Right lobe of liver (tissue), 6 donors: ENCODE measurements at regions not wholly inside any gene's neighbourhood (a gene's known extent, or its start where the extent isn't known, plus 50 kb on each side); places are given as distances from the start of the nearest gene placed in this dataset.
A peak's percentile ranks its signal among the peaks of the same experiment; 100 is the strongest.

ENCODE experiments used
- ATAC-seq, 4 donors: fragments of 200-7000 bp; cut with Tn5 transposase; one replicate each; pipeline ENCODE4 v1.9.1; 2020; ENCODE audit warnings: mild to moderate bottlenecking in 4 of 4, moderate library complexity in 4 of 4
- DNase-seq, 3 donors: peaks; one replicate each; pipeline ENCODE4 v3.0.0-alpha.2; 2020
- H3K27ac ChIP-seq, 3 donors: fragments of 200-600 bp; one replicate each; pipeline ENCODE4 v1.8.0; 2022
- H3K27me3 ChIP-seq, 2 donors: fragments of 200-600 bp; one replicate each; pipeline ENCODE4 v1.8.0; 2022
- H3K36me3 ChIP-seq, 4 donors: fragments of 200-600 bp; sonication (generic) in 1 of 4; one replicate each; pipeline versions ENCODE4 v1.5.1 to v1.8.0; 2017 to 2022; ENCODE audit warnings: control low read depth in 1 of 4
- H3K4me1 ChIP-seq, 4 donors: fragments of 200-600 bp; sonication (generic) in 1 of 4; one replicate each; pipeline versions ENCODE4 v1.5.1 to v1.8.0; 2017 to 2022; ENCODE audit warnings: control low read depth in 1 of 4
- H3K4me3 ChIP-seq, 3 donors: fragments of 200-600 bp; one replicate each; pipeline ENCODE4 v1.8.0; 2022
- H3K9me3 ChIP-seq, 4 donors: fragments of 200-600 bp; sonication (generic) in 1 of 4; one replicate each; pipeline versions ENCODE4 v1.5.1 to v1.8.0; 2017 to 2022; ENCODE audit warnings: control low read depth in 1 of 4
- POLR2A ChIP-seq: fragments of 450-650 bp; IDR thresholded peaks from one replicate; pipeline ENCODE4 v1.6.1; 2017; ENCODE audit warnings: antibody characterized with exemption, mild to moderate bottlenecking
- WGBS: methylation state at CpG from one replicate; pipeline ENCODE4 v1.1.6; 2018; ENCODE audit warnings: low coverage, low lambda C conversion rate; ENCODE audit not compliant: insufficient coverage; ENCODE audit errors: missing lambda C conversion rate; 5-methylcytosine and 5-hydroxymethylcytosine counted together
- intact Hi-C, 2 donors: fragments of 100-400 bp; cut with DNase I; formaldehyde crosslinking; loops; one replicate each; pipeline versions ENCODE4 v1.11.2 to v1.14.1; 2022
- TF ChIP-seq, protein P1 (sequence below), 4 donors: fragments of 200-600 bp in 3 of 4; fragments of 450-650 bp in 1 of 4; IDR thresholded peaks; one replicate each; pipeline versions ENCODE4 v1.5.1 to v1.8.0; 2016 to 2022; ENCODE audit warnings: antibody characterized with exemption in 4 of 4, mild to moderate bottlenecking in 2 of 4
- donor health status: DM: no; HTN: yes; CAD: no.
- donor health status: DM: no; HTN: no; CAD: no.
- donor health status: DM: no; HTN: no; CAD: no.
- donor health status: DM: no; HTN: yes; CAD: no.
- donor health status: DM: no; HTN: yes; CAD: no.

DNA sequence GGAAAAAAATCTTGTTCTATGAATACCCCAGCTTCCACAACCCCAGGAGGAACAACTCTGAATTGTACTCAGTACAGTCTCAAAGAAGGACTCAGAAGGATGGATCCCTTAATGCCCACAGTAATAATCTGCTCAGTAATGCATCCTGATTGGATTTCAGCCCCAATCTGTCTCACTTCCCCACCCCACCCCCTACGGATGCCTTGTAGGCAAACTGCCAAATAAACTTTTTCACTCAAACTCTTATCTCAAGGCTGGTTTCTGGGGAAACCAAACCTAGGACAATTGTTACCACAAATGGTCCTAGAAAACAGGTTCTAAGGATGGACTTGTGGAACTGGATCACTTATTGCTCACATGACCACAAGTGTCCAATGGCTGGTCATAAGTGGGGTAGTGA lies 1021.8 kb upstream of the INTU start:
- no peaks in the 10 kb centered on the region for H3K36me3 ChIP-seq
- ATAC-seq = no peak
- H3K4me3 ChIP-seq = no peak overlapping the region
- no peaks in the 10 kb centered on the region for H3K4me1 ChIP-seq
- no peak for TF ChIP-seq POLR2A
- TF ChIP-seq, protein P1, sequence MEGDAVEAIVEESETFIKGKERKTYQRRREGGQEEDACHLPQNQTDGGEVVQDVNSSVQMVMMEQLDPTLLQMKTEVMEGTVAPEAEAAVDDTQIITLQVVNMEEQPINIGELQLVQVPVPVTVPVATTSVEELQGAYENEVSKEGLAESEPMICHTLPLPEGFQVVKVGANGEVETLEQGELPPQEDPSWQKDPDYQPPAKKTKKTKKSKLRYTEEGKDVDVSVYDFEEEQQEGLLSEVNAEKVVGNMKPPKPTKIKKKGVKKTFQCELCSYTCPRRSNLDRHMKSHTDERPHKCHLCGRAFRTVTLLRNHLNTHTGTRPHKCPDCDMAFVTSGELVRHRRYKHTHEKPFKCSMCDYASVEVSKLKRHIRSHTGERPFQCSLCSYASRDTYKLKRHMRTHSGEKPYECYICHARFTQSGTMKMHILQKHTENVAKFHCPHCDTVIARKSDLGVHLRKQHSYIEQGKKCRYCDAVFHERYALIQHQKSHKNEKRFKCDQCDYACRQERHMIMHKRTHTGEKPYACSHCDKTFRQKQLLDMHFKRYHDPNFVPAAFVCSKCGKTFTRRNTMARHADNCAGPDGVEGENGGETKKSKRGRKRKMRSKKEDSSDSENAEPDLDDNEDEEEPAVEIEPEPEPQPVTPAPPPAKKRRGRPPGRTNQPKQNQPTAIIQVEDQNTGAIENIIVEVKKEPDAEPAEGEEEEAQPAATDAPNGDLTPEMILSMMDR (IDR thresholded peaks at IDR 0.05) = no peak
- H3K27ac ChIP-seq = no peak overlapping the region
- intact Hi-C loops = no loop called here
- WGBS = 44% methylated on average over 1 of the region's 1 CpG
- no peaks in the 10 kb centered on the region for H3K9me3 ChIP-seq
- H3K27me3 ChIP-seq = no peaks in the 10 kb centered on the region
- no peak for DNase-seq

DNA sequence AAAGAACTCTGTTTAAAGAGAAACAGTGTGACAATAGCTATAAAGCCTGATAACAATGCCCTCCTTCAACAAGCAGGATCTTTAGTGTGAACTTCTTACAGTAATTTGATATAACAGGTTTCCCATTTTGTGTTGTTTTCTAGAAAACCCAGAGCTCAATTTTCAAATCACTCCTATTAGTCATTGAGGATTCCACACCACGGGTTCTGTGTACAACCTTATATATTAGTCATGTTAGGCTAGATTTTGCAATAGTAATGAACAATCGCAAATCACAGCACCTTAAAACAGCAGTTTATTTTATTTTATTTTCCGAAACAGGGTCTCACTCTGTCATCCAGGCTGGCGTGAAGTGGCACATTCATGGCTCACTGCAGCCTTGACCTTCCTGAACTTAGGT lies 1020.9 kb upstream of the INTU start:
- DNase-seq (no peak), ATAC-seq (no peak)
- 43% methylated on average over 4 of the region's 4 CpGs for WGBS
- Histone ChIP-seq H3K4me1 (no peaks in the 10 kb centered on the region), H3K4me3 (no peak overlapping the region), H3K27ac (no peak overlapping the region), H3K27me3 (no peaks in the 10 kb centered on the region), H3K9me3 (no peaks in the 10 kb centered on the region), H3K36me3 (no peaks in the 10 kb centered on the region)
- TF ChIP-seq, protein P1 (IDR thresholded peaks at IDR 0.05) = no peak
- TF ChIP-seq POLR2A = no peak
- intact Hi-C loops = no loop called here

DNA sequence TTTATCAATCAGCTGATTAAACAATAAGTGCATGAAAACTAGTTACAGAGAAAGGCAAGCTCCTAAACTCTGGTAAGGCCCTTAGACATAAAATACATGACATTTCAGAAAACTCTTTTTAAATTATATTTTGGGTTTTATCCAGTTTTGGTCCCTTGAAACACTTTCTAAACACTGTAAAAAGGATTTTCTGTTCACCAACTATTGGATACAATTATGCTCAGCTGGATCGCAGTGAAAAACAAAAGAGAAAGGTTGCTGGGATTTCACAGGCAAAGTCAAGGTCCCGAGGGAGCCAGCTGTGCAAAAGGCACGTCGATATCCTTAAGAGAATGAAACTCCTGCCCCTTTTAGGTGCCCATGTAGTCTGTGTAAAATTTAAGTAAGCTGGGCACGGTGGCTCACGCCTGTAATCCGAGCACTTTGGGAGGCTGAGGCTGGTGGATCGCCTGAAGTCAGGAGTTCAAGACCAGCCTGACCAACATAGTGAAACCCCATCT lies 1018.4 kb upstream of the INTU start:
- TF ChIP-seq, protein P1 (IDR thresholded peaks at IDR 0.05) = no peak
- TF ChIP-seq POLR2A = no peak
- no peak for DNase-seq
- ATAC-seq = no peak
- Histone ChIP-seq H3K9me3 (no peaks in the 10 kb centered on the region), H3K4me3 (no peak overlapping the region), H3K36me3 (no peaks in the 10 kb centered on the region), H3K4me1 (no peaks in the 10 kb centered on the region), H3K27me3 (no peaks in the 10 kb centered on the region), H3K27ac (no peak overlapping the region)
- intact Hi-C loops = no loop called here
- WGBS = 71% methylated on average over 8 of the region's 8 CpGs

DNA sequence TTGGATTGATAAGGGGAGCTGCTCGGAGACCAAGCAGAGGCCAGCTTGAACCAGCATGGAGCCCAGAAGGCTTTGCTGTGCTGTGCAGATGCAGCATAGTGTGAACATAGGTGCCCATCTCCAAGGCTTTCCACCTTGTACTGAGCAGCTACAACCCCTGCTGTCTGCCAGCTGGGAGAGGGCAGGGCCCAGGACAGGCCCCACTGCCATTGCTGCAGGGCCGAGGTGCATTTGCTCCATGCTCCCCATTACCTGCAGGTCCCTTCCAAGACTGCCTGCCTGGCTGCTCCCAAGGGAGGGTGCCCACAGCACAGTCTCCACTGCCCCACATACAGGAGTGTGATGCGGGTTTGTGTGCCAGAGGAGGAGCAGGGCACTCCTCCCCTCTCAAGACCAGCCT lies 1016.0 kb upstream of the INTU start:
- Histone ChIP-seq H3K4me3 (no peak overlapping the region), H3K27me3 (no peaks in the 10 kb centered on the region), H3K27ac (no peak overlapping the region), H3K36me3 (no peaks in the 10 kb centered on the region), H3K9me3 (no peaks in the 10 kb centered on the region), H3K4me1 (no peaks in the 10 kb centered on the region)
- no peak for TF ChIP-seq POLR2A
- TF ChIP-seq, protein P1 (IDR thresholded peaks at IDR 0.05) = no peak
- ATAC-seq = peak in 1 of 4 donors; percentile 31
- intact Hi-C loops = no loop called here
- DNase-seq = no peak
- 47% methylated on average over 2 of the region's 3 CpGs for WGBS

DNA sequence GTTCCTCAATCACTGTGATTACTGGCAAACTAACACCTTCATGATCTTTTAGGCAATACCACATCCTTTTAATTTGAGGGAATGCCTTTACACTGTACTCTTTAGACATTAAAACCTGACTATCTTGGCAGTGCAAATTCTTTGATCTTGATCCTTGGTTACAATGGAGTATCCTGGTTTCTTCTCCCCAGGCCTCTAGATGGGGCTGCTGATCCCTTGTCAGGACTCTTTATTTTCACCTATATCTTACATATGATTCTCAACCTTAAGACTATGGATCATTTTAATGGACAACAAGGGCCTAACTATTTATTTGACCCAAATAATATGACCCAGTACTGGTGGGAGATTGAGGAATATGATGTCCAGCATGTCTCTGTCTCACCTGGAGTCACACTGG lies 1005.5 kb upstream of the INTU start:
- Histone ChIP-seq H3K27ac (no peak overlapping the region), H3K4me1 (no peaks in the 10 kb centered on the region), H3K27me3 (no peaks in the 10 kb centered on the region), H3K4me3 (no peak overlapping the region), H3K9me3 (no peaks in the 10 kb centered on the region), H3K36me3 (no peaks in the 10 kb centered on the region)
- no peak for TF ChIP-seq POLR2A
- TF ChIP-seq, protein P1 (IDR thresholded peaks at IDR 0.05) = peak in 2 of 4 donors; percentile 7 to 20
- ATAC-seq (no peak), DNase-seq (no peak)
- intact Hi-C loops = no loop called here
